ENCODE measurements at regions not wholly inside any gene's neighbourhood (a gene's known extent, or its start where the extent isn't known, plus 50 kb on each side); places are given as distances from the start of the nearest gene placed in this dataset.

- TF ChIP-seq CTCF (conservative IDR thresholded peaks at IDR 0.05; ENCODE audit: low read depth, low read length) (no peak), EZH2 (IDR thresholded peaks at IDR 0.05; ENCODE audit: low read length, unreplicated experiment) (no peak), EZH2phosphoT487 (IDR thresholded peaks at IDR 0.05; ENCODE audit: borderline replicate concordance, low read length) (no peak)
Measured at GRCh38 chr9:88234114-88234513, 95.8 kb upstream of the SPATA31C2 start.
